Neuron (in vitro differentiated cells): ENCODE measurements at regions not wholly inside any gene's neighbourhood (a gene's known extent, or its start where the extent isn't known, plus 50 kb on each side); places are given as distances from the start of the nearest gene placed in this dataset.
"Not testable (repeated sequence)": the region's sequence is repeated elsewhere in the genome, so short reads cannot be mapped to it uniquely, and the experiment has no call there.

ENCODE experiments used
- H2AFZ ChIP-seq: one replicate; pipeline ENCODE4 v1.6.1; 2013; ENCODE audit warnings: low read depth, mild to moderate bottlenecking, inconsistent platforms, low read length, moderate library complexity
- H3K27me3 ChIP-seq: one replicate; pipeline ENCODE4 v1.6.1; 2013; ENCODE audit warnings: low read length; ENCODE audit not compliant: insufficient read depth
- H3K36me3 ChIP-seq: one replicate; pipeline ENCODE4 v1.6.1; 2013; ENCODE audit warnings: low read length; ENCODE audit not compliant: insufficient read depth
- H3K4me1 ChIP-seq: one replicate; pipeline ENCODE4 v1.6.1; 2013; ENCODE audit warnings: low read length; ENCODE audit not compliant: insufficient read depth
- H3K4me3 ChIP-seq: 2 replicates; pipeline ENCODE4 v1.5.1; 2013; ENCODE audit warnings: mild to moderate bottlenecking, low read length, moderate library complexity
- H3K9me3 ChIP-seq: one replicate; pipeline ENCODE4 v1.6.1; 2013; ENCODE audit warnings: low read length

DNA sequence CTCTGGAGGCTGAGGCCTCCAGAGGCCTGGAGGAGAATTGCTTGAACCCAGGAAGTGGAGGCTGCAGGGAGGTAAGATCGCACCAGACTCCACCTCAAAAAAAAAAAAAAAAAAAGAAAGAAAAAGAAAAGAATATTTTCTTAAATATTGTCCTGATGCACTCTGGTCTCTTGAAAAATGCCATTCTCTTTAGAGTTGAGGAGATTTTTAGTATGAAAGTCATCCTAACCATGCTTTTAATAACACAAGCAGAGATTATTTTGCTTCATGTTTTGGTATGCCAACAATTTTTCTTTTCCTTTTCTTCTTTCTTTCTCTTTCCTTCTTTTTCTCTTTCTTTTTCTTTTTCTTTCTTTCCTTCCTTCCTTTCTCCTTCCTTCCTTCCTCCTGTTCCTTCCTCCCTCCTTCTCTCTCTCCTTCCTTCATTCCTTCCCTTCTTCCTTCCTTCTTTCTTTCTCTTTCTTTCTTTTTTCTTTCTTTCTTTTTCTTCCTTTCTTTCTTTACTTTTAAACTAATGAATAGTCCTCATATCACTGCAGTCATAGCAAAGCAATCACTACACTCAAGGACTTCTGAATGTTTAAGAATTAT lies 116.9 kb upstream of the CCNH start:
- no peak overlapping the region for H3K4me3 ChIP-seq
- no peaks in the 10 kb centered on the region for H3K9me3 ChIP-seq
- H3K27me3 ChIP-seq = no peaks in the 10 kb centered on the region
- no peak overlapping the region for H2AFZ ChIP-seq
- no peaks in the 10 kb centered on the region for H3K36me3 ChIP-seq
- peaks cover 2% of the 10 kb centered on the region for H3K4me1 ChIP-seq

DNA sequence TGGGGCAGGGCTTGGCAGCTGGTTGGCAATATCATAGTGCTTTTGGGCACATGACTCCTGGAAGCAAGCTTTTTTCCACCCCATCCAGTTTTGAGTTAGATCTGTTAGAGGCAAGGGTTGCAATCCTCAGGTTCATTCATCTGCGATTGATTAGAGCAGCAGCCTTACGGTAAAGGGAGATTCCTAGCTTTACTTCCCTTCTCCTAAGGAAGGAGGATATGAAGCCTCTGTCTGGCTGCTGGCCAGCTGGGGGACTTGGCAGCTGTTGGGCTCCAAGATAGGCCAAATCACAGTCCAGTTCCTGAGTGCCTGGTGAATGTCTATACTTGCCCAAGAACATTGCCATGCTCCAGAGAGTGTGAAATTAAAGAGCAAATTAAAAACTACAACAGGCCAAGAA lies 113.4 kb upstream of the CCNH start:
- Histone ChIP-seq H3K4me3 (no peak overlapping the region), H3K9me3 (no peaks in the 10 kb centered on the region), H3K4me1 (peaks cover 2% of the 10 kb centered on the region), H3K27me3 (no peaks in the 10 kb centered on the region), H3K36me3 (no peaks in the 10 kb centered on the region), H2AFZ (no peak overlapping the region)

DNA sequence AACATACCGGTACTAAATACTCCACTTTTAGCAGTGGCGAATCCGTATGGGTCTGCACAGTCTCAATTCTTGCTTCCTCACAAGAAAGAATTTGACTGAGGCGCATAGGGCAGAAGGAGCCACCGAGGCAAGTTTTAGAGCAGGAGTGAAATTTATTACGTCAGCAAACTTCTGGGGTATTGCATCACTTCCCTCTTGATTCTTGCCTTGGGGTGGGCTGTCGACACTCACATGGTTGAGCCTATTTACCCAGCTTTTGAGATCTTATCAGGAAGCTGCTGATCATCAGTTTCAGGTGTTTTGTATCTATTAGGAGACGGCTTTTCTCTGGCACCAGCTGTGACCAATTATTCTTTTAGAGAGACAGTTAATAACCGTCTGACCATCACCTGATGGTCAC lies 111.5 kb upstream of the CCNH start:
- H3K9me3 ChIP-seq = no peaks in the 10 kb centered on the region
- no peaks in the 10 kb centered on the region for H3K27me3 ChIP-seq
- H3K4me3 ChIP-seq = no peak overlapping the region
- peaks cover 2% of the 10 kb centered on the region for H3K4me1 ChIP-seq
- H2AFZ ChIP-seq = no peak overlapping the region
- no peaks in the 10 kb centered on the region for H3K36me3 ChIP-seq

DNA sequence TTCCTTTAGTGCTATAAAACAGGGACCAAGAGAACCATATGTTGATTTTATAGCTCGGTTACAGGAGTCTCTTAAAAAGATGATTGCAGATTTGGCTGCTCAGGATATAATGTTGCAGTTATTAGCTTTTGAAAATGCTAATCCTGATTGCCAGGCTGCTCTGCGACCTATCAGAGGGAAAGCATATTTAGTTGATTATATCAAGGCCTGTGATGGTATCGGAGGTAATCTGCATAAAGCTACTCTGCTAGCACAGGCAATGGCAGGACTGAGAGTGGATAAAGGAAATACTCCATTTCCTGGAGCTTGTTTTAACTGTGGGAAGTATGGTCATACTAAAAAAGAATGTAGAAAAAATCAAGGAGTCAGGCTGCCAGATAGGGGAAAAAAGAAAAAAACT lies 99.0 kb upstream of the CCNH start:
- not testable (repeated sequence) for H3K27me3 ChIP-seq, H2AFZ ChIP-seq, H3K4me1 ChIP-seq, H3K4me3 ChIP-seq, H3K9me3 ChIP-seq, H3K36me3 ChIP-seq

DNA sequence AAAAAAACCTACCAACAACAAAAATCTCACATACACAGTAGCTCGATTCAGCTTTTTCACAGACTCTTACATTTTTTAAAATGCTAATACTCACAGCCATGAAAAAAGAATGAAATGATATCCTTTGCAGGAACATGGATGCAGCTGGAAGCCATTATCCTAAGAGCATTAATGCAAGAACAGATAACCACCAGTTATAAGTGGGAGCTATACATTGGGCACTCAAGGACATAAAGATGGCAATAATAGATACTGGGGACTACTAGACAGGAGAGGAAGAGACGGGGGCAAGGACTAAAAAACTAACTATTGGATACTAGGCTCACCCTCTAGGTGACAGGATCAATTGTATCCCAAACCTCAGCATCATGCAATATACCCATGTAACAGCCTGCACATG lies 90.3 kb upstream of the CCNH start:
- H3K4me1 ChIP-seq = no peaks in the 10 kb centered on the region
- no peak overlapping the region for H3K4me3 ChIP-seq
- H2AFZ ChIP-seq = no peak overlapping the region
- no peaks in the 10 kb centered on the region for H3K27me3 ChIP-seq
- no peaks in the 10 kb centered on the region for H3K36me3 ChIP-seq
- no peaks in the 10 kb centered on the region for H3K9me3 ChIP-seq

DNA sequence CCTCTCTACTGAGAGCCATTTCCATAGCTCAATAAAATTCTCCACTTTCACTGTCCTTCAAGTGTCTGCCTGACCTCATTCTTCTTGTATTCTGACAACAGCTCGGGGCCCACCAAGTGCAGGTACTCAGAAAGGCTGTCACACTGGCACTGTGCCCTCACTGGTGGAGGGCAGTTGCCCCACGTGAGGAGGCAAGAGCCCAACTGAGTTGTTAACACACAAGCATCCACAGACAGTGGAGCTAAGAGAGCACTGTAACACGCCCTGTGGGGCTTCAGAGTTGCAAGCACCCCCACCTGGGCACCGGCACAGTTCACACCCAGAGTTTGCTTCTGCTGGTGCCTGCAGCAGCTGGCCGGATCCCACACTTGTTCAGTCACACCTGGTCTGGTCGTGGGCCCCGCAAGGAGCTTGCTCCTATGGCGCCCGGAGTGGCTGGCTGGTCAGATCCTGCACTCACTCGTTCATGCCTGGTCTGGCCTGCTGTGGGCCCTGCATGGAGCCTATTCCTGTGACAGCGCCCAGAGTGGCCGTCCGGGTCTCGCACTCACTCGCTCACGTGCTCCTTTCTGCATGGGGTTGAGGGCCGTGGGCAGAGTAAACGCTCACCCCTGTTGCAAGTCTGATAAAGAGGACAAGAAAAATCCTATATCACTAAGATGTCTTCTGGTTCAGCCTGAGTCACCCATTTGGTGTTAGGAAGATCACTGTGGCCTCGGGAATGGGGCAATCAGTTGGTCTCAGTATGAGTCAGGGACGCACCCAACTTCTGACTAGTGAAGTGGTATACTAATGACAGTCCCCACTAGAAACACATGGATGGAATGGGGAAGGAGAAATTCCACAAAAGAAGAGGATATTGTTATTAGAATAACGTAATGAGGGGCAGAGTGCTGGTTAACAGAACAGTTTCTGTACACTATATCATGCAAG lies 87.0 kb upstream of the CCNH start:
- no peak overlapping the region for H2AFZ ChIP-seq
- H3K9me3 ChIP-seq = no peaks in the 10 kb centered on the region
- no peaks in the 10 kb centered on the region for H3K4me1 ChIP-seq
- H3K36me3 ChIP-seq = no peaks in the 10 kb centered on the region
- H3K27me3 ChIP-seq = no peaks in the 10 kb centered on the region
- no peak overlapping the region for H3K4me3 ChIP-seq
